SU-DHL-6 (cell line): ENCODE measurements at regions not wholly inside any gene's neighbourhood (a gene's known extent, or its start where the extent isn't known, plus 50 kb on each side); places are given as distances from the start of the nearest gene placed in this dataset.

ENCODE experiments used
- CTCF ChIP-seq: fragments of 200-600 bp; sonication (generic); IDR thresholded peaks from one replicate; pipeline ENCODE4 v1.5.1; 2017; ENCODE audit warnings: antibody characterized with exemption, mild to moderate bottlenecking, low read length, moderate library complexity; ENCODE audit not compliant: insufficient read depth, poor library complexity, severe bottlenecking
- EZH2phosphoT487 ChIP-seq: fragments of 200-600 bp; sonication (generic), shearing (Covaris generic); conservative IDR thresholded peaks from 2 replicates; pipeline ENCODE4 v1.6.1; 2018; ENCODE audit warnings: mild to moderate bottlenecking, antibody characterized with exemption, low read length, moderate library complexity, mixed read lengths

- TF ChIP-seq CTCF (no peak), EZH2phosphoT487 (no peak)
Observed at GRCh38 chr7:56479136-56479535, 362.9 kb upstream of the NUPR2 start.
